GM10847 (cell line): ENCODE measurements at regions not wholly inside any gene's neighbourhood (a gene's known extent, or its start where the extent isn't known, plus 50 kb on each side); places are given as distances from the start of the nearest gene placed in this dataset.
A peak's percentile ranks its signal among the peaks of the same experiment; 100 is the strongest.

ENCODE experiments used
- POLR2A ChIP-seq: IDR thresholded peaks from 2 replicates; pipeline ENCODE4 v1.6.1; 2011; ENCODE audit not compliant: insufficient read length; ENCODE audit errors: extremely low read depth

DNA sequence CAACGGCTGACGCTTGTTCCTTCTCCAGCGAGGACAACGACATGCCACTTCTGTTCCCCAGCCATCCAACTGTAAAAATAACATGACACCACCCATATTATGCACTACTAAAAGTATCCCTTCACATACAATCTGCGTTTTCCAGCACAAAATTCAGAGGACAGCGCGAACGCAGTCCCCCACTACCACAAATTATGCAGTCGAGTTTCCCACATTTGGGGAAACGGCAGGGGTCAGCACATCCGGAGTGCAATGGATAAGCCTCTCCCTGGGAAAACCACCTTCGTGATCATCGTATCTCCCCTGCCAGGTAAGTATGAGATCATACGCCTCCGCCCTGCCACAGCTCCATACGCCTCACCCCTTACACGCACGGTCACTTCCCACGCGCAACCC, 120.9 kb downstream of the PPIAL4G start:
- no peak for TF ChIP-seq POLR2A

DNA sequence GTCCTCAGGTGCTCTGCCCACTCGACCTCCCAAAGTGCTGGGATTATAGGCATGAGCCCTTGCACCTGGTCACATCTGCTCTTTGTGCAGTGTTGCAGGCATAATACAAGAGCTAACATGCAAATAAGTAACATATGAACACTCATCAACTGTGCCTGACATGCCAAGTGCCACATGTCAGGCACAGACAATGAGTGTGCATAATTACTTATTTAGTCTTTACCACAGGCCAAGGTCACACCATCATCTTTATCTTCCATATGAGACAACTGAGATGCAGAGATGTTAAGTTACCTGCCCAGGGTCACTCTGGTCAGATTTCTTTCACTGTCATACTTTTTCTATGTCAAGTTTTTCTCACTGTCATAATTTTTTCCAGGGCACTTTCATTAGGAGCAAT, 126.1 kb downstream of the PPIAL4G start:
- no peak for TF ChIP-seq POLR2A

DNA sequence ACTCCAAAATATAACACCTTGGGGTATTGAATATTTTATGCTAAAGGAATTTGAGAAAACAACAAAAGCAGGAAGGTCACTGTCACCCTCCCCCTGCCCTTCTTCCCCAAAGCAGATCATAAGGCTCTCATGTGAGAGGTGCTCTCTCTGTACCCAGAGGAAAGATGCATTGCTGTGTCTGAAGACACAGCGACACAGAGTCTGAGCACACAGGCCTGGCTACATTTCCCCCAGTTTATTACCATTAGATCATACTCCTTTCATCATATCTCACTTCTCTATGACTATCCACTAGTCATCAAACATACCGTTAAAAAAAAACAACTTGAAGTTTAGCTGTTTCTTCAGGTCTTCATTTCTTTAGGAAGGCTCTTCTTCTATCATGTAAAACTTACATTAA, 127.1 kb downstream of the PPIAL4G start:
- no peak for TF ChIP-seq POLR2A

DNA sequence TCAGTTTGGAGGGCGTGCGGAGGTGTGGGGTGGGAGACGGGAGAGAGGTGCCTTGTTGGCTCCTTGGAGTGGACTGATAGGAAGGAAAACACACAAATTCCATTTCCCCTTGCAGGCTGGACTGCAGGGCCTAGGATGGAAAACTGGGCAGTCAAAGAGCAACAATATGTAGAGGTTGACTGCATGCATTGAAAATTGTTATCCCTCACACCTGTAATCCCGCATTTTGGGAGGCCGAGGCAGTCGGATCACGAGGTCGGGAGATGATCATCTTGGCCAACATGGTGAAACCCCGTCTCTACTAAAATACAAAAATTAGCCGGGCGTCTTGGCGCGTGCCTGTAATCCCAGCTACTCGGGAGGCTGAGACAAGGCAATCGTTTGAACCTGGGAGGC, 128.2 kb downstream of the PPIAL4G start:
- no peak for TF ChIP-seq POLR2A

DNA sequence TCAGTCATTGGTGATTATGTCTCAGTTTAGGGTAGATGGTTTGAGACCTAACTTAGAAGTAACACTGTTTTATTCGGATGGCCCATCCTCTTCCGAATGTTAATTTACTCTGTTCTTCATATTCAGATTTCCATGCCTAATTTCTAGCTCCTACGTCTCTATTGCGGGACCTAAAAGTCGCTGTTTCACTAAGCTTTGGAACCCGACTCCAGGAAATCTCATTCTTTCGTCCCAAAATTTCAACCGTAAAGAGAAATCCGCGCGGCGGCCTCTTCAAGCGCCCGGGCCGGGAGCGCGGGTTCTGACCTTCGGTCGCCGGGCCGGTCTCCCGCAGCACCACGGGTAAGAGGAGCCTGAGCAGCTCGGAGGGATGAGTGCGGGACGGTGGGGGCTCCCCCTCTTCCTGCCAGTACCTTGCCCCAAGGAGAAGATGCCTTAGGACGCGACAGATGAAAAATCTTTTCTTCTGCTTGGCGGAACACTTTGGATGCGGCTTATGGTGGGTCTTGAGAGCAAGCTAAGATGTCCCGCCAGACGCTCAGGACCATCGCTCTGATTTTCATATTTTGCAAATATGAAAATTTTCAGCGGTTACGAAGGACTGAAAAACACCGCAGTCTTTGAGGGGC, 128.7 kb downstream of the PPIAL4G start:
- TF ChIP-seq POLR2A = no peak

DNA sequence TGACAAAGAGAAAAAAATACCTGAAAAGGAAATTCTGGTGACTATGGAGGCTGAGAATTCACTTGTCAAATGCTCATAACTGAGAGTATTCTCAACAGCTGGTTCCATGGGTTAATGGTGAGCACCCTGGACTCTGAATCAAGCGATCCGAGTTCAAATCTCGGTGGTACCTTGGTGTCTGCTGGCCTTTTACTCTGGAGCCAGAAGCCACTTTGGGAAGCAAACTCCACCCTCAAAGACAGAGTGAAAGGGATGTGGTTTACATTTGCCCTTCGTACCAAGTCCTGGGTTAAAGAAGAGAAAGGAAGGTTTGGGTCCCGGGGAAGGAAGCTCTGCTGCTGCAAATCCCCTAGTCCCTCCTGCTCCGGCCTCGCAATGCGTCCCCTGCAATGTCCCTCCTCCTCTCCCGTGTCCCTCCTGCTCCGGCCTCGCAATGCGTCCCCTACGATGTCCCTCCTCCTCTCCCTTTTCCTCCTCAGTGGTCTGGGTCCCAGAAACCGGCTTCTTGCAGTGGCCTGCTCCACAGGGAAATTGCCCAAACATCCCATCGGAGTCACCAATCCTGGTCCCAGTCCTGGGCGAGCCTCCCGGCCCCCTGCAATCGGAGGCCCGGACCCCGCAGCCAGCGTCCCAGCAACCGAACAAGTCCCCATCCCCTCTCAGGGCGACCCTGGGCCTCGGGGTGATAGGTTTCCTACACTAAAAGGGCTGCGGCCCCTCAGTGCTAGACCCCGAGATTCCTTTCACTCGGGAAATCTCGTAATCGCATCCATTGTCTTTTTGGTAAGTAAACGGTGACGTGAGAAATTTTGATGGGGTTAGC, 129.4 kb downstream of the PPIAL4G start:
- no peak for TF ChIP-seq POLR2A

DNA sequence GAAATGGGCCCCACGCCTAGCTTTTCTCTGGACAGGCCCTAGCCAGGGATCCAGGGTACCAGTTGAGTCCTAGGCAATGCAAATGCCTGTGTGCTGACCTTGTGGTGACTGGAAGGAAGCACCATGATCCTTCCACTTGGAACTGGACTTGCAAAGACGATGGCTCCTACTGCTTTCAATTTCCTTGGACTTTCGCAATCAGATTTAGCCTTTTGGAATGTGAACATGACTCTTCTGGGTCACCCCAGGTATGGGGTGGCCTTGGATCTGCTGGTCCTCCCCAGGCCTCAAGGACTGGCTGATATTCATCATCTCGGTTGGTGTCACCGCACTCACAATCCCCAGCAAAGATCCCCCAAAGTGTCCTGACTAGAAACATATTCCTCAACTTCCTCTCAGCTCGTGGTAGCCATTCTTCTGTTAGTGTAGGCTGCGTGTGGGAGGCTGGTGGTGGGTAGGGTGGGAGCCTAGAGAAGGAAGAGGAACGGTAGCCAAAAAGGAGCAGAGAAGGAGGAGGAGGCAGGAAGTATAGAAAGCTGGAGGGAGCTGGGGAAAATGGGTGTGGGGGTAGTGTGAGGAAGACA, 130.5 kb downstream of the PPIAL4G start:
- no peak for TF ChIP-seq POLR2A

DNA sequence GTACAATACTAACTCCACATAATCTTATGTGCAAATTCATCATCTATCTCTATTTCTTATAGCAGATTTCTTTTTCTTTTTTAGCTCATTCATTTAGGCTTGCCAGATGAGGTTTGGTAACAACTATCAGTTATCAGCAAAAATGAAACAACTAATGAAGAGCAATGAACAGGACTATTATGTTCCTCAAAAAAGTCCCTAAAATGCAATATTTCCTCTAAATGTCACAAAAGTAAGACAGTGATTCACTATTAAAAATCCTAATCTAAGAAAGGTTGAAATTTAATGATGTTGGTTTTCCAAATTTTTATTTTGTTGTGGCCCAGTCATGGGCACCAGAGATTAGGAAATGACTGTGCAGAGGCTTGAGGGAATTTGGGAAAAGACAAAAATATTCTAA, 135.3 kb downstream of the PPIAL4G start:
- TF ChIP-seq POLR2A = no peak

DNA sequence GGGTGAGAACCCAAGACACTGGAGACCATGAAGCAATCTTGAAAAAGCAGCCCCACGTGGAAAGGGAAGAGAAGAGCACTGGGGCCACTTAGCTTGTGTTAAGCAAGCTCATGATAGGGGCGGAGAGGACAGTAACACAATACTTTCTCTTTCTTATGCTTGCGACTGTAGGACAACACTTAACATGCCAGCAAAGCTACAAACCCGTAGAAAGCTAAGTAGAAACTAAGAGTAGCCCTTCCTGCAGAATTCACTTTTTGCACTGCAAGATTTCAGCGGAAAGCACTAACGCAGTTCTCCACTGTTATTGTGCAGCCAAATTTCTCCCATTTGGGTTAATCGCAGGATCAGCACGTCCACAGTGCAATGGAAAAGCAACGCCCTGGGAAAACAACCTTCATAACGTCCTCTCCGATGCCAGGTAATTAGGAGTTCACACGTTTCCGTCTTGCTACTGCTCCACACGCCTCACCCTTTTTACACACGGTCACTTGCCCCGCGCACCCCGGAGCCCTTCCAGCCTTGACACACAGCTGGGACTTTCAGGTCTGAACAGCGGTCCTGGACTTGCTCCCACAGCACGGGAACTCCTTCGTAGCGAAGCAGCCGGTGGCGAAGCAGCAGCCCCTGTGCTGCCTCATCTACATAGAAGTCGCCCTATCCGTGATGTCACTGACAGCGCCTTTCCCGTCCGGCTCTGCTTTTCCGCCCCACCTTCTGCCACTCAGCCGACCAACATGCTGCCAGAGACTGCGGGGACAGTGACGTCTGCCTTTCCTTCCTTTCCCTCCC, 148.6 kb downstream of the PPIAL4G start:
- TF ChIP-seq POLR2A = peak; percentile 99

DNA sequence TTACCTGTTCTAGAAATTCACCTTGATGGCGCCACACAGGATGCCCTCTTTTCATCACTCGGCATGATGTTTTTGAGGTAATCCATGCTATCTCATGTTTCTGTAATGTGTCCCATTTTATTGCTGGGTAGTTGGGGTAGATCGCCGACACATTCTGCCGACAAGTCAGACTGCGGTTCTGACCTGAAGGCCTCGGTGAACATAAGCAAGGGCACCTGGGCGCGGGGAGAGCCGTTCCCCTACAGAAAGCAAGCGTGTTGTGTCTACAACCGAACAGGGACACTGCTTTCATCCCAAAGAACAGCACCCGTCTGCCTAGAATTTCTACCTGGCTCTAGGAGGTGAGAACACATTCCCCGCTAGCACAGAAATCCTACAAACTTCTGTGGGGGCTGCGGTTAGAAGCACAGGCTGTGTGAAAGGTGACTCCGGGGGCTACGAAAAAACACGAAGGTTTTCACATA, 149.2 kb downstream of the PPIAL4G start:
- TF ChIP-seq POLR2A = no peak

DNA sequence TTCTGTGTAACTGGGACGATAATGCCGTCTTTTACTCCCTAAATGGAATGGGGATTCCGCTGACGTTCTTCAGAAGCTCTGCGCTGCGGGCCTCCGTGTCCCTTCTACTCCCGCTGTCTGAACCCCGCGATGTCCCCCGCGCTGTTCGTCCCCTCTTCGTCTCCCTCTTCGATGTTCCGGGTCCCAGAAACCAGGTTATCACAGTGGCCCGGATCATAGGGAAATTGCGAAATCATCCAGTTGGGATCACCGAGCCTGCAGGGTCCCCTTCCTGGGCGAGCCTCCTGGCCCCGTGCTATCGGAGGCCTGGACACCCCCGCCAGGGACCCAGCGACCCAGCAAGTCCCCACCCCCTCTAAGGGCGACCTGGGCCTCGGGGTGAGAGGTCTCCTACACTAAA, 154.2 kb downstream of the PPIAL4G start:
- TF ChIP-seq POLR2A = no peak

DNA sequence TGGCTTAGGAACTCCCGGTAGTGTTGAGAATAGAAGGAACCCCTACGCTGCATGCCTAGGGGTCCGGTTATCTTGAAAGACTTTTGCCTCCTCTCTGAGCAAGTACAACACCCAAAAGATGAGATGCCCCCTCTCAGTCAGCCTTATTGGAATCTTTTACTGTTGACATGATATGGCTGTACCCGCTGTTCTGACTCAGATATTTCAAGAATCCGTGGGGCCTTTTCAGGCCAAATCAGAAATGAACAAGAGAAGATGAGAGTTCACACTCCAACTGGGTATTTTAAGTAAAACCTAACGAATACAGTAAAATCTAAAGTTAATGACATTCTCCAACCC, 164.2 kb downstream of the PPIAL4G start:
- no peak for TF ChIP-seq POLR2A

DNA sequence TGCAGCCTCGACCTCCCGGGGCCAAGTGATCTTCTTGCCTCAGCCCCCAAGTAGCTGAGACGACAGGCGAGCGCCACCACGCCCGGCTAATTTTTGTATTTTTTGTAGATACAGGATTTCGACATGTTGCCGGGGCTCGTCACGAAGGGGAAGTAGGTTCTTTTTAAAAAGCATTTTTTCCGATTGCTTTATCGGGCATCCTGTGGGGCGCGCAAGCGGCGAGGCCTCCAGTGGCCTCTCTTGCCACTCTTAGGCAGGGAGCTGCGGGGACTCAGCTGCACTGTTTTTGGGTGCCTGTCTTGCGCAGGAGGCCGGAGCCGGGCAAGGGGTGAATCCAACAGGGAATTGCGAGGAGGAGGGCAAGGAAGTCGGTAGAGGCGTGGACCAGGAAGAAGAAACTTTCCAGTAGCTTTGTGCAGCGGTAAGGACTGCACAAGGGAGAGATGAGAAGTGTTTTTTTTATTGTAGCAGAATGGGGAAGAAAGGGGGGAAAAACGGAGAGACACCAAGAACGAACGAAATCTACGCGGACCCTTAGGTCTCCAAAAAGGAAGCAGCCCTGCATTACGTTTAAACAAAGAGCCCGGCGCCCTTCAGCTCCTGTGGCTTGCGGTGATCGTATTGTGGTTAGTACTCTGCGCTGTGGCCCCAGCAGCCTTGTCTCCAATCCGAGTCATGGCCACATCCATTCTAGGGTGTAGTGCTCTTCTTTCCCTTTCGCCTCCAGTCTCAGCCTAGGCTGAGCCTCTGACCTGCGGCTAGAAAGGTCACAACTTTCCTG, 164.8 kb downstream of the PPIAL4G start:
- no peak for TF ChIP-seq POLR2A

DNA sequence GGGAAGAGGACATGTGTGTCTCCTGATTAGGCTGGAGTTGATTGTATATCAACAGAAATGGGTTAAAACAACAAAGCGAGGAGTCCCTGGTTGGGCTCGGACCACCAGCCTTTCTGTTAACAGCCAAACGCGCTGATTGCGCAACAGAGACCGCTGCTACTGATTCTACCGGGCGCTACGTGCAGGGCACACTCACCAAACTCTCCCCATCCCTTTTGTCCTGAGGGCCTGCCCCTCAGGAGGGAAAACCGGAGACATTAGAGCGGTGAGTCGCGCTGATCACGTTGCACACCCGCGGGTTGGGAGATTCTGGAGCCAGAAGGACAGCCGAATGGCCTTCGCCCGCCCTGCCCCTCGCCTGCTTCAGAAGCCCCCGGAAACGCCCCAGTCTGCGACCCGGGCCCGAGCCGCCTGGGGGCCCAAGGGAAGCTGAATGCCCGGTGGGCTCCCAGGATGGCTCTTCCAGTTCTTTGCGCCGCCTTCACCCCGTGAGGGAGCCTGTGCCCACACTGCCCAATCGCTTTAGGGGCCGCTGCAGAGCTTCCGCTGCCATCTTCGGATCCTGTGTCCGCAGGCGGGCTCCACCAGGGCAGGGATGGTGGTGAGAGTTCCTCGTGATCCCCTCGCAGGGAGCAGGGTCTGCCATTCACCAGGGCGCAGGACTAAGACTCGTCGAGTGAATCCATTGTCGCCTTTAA, 165.4 kb upstream of the NBPF11 start:
- TF ChIP-seq POLR2A = no peak

DNA sequence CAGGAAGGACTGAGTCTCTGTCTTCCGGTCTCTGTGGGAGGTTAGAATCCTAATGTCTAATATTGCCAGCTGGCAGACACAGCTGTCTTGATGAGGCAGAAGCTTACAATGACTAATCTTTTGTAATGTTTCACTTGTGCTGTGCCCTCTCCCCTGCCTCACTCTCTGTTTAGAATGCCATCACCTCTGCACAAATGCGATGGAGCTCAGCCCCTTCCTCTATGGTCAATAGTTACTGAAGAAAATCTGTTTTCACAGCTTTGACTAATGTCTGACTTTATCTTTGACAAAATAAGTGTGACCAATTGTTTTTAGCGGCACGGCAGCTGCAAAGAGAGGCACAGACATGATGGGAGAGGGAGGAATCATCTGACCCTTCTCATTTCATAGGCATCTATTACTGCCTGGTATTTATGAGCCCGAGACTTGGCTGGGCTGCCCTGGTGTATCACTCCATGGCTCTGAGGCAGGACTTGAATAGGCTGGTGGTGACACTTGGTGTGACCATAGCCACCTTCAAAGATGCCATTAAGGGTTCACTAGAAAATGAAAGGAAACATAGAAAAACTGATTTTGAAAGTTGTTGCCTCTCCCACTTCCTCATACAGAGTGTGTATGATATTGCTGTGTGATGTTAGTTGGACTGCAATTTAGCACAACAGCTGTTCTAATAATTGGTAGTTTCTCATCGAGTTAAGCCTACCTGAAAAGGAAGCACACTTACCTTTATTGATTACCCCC, 163.2 kb upstream of the NBPF11 start:
- no peak for TF ChIP-seq POLR2A
